HEK293 (cell line): ENCODE measurements at regions not wholly inside any gene's neighbourhood (a gene's known extent, or its start where the extent isn't known, plus 50 kb on each side); places are given as distances from the start of the nearest gene placed in this dataset.

ENCODE experiments used
- SETDB1 ChIP-seq: IDR thresholded peaks from one replicate; pipeline ENCODE4 v1.6.1; 2017; ENCODE audit warnings: mild to moderate bottlenecking, low read length, moderate library complexity, mixed read lengths; ENCODE audit not compliant: insufficient read length
- ZNF274 ChIP-seq, 2 experiments: fragments of 200-500 bp in 1 of 2; fragments of 450-650 bp in 1 of 2; sonication (Bioruptor generic) in 1 of 2; formaldehyde crosslinking in 1 of 2; IDR thresholded peaks; 2 replicates each; pipeline versions ENCODE4 v1.5.1 to v1.6.1; 2014 to 2016; ENCODE audit warnings: borderline replicate concordance in 1 of 2, inconsistent platforms in 1 of 2, low read length in 1 of 2, missing biosample characterization in 1 of 2, missing genetic modification characterization in 1 of 2
- ZNF501 ChIP-seq: fragments of 450-650 bp; formaldehyde crosslinking; IDR thresholded peaks from 2 replicates; pipeline ENCODE4 v1.5.1; 2016; ENCODE audit warnings: missing biosample characterization, missing genetic modification characterization
- ZNF549 ChIP-seq: fragments of 450-650 bp; IDR thresholded peaks from 2 replicates; pipeline ENCODE4 v1.5.1; 2018; ENCODE audit warnings: missing biosample characterization, missing genetic modification characterization, mild to moderate bottlenecking, inconsistent platforms, moderate library complexity
- ZSCAN30 ChIP-seq: fragments of 450-650 bp; IDR thresholded peaks from 2 replicates; pipeline ENCODE4 v1.5.1; 2018; ENCODE audit warnings: missing biosample characterization, mild to moderate bottlenecking, missing genetic modification characterization, moderate library complexity
- TF ChIP-seq, protein P1 (sequence below): fragments of 450-650 bp; formaldehyde crosslinking; IDR thresholded peaks from 2 replicates; pipeline ENCODE4 v1.5.1; 2016; ENCODE audit warnings: missing biosample characterization, missing genetic modification characterization
- TF ChIP-seq, protein P2 (sequence below): fragments of 450-650 bp; formaldehyde crosslinking; IDR thresholded peaks from 2 replicates; pipeline ENCODE4 v1.5.1; 2016; ENCODE audit warnings: missing biosample characterization, missing genetic modification characterization, low read depth

DNA sequence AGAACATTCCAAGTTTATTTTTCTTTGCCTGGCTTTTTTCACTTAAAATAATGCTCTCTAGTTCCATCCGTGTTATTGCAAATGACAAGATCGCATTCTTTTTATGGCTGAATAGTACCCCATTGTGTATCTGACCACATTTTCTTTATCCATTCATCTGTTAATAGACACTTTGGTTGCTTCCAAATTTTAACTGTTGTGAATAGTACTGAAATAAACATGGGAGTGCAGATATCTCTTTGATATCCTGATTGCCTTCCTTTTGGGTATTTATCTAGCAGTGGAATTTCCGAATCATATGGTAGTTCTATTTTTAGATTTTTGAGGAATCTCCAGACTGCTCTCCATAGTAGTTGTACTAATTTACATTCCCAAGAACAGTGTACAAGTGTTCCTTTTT is 230.5 kb downstream of the FIGN start:
- TF ChIP-seq, protein P1, sequence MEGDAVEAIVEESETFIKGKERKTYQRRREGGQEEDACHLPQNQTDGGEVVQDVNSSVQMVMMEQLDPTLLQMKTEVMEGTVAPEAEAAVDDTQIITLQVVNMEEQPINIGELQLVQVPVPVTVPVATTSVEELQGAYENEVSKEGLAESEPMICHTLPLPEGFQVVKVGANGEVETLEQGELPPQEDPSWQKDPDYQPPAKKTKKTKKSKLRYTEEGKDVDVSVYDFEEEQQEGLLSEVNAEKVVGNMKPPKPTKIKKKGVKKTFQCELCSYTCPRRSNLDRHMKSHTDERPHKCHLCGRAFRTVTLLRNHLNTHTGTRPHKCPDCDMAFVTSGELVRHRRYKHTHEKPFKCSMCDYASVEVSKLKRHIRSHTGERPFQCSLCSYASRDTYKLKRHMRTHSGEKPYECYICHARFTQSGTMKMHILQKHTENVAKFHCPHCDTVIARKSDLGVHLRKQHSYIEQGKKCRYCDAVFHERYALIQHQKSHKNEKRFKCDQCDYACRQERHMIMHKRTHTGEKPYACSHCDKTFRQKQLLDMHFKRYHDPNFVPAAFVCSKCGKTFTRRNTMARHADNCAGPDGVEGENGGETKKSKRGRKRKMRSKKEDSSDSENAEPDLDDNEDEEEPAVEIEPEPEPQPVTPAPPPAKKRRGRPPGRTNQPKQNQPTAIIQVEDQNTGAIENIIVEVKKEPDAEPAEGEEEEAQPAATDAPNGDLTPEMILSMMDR (tag by site-specific recombination) = no peak
- TF ChIP-seq SETDB1 (no peak), ZSCAN30 (no peak), ZNF501 (tag by site-specific recombination) (no peak), ZNF549 (tag by site-specific recombination) (no peak), ZNF274 (IDR thresholded peaks at IDR 0.05; ENCODE audit: low read length) (no peak), ZNF274 (tag by site-specific recombination; IDR thresholded peaks at IDR 0.05; ENCODE audit: borderline replicate concordance) (no peak)
- TF ChIP-seq, protein P2, sequence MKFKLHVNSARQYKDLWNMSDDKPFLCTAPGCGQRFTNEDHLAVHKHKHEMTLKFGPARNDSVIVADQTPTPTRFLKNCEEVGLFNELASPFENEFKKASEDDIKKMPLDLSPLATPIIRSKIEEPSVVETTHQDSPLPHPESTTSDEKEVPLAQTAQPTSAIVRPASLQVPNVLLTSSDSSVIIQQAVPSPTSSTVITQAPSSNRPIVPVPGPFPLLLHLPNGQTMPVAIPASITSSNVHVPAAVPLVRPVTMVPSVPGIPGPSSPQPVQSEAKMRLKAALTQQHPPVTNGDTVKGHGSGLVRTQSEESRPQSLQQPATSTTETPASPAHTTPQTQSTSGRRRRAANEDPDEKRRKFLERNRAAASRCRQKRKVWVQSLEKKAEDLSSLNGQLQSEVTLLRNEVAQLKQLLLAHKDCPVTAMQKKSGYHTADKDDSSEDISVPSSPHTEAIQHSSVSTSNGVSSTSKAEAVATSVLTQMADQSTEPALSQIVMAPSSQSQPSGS (tag by site-specific recombination) = no peak
